DND-41 (cell line): ENCODE measurements at regions not wholly inside any gene's neighbourhood (a gene's known extent, or its start where the extent isn't known, plus 50 kb on each side); places are given as distances from the start of the nearest gene placed in this dataset.

Experiments used
- EZH2 ChIP-seq: IDR thresholded peaks from 3 replicates; pipeline ENCODE4 v1.6.1; 2012; ENCODE audit warnings: borderline replicate concordance, low read depth, mild to moderate bottlenecking, moderate library complexity, low read length, inconsistent platforms; ENCODE audit not compliant: severe bottlenecking
- TF ChIP-seq, protein P1 (sequence below): IDR thresholded peaks from 2 replicates; pipeline ENCODE4 v1.5.1; 2012; ENCODE audit warnings: borderline replicate concordance, low read length, moderate library complexity, mild to moderate bottlenecking; ENCODE audit not compliant: poor library complexity, severe bottlenecking; ENCODE audit errors: extremely low read depth

GRCh38 chr6:163844761-163845160, 430.2 kb downstream of the QKI start:
- TF ChIP-seq, protein P1, sequence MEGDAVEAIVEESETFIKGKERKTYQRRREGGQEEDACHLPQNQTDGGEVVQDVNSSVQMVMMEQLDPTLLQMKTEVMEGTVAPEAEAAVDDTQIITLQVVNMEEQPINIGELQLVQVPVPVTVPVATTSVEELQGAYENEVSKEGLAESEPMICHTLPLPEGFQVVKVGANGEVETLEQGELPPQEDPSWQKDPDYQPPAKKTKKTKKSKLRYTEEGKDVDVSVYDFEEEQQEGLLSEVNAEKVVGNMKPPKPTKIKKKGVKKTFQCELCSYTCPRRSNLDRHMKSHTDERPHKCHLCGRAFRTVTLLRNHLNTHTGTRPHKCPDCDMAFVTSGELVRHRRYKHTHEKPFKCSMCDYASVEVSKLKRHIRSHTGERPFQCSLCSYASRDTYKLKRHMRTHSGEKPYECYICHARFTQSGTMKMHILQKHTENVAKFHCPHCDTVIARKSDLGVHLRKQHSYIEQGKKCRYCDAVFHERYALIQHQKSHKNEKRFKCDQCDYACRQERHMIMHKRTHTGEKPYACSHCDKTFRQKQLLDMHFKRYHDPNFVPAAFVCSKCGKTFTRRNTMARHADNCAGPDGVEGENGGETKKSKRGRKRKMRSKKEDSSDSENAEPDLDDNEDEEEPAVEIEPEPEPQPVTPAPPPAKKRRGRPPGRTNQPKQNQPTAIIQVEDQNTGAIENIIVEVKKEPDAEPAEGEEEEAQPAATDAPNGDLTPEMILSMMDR = no peak
- no peak for TF ChIP-seq EZH2
